ENCODE measurements at regions not wholly inside any gene's neighbourhood (a gene's known extent, or its start where the extent isn't known, plus 50 kb on each side); places are given as distances from the start of the nearest gene placed in this dataset. TPM values are rescaled to one million over a fixed set of nuclear protein-coding genes. Genes with fewer than 3 reads are reported as not detected.

DNA sequence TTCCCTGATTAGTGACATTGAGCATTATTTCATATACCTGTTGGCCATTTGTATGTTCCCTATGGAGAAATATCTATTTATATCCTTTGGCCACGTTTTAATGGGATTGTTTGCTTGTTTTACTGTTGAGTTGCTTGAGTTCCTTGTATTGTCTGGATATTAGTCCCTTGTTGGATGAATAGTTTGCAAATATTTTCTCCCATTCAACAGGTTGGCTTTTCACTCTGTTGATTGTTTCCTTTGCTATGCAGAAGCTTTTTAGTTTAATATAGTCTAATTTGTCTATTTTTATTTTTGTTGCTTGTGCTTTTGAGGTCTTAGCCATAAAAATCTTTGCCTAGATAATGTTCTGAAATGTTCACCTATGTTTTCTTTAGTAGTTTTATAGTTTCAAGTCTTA is 60.2 kb upstream of the HUWE1 start:
- H3K4me3 ChIP-seq (ENCODE audit: low read depth, low read length) = no peak overlapping the region
- no peak for DNase-seq (ENCODE audit: low read depth)
- TF ChIP-seq, protein P1, sequence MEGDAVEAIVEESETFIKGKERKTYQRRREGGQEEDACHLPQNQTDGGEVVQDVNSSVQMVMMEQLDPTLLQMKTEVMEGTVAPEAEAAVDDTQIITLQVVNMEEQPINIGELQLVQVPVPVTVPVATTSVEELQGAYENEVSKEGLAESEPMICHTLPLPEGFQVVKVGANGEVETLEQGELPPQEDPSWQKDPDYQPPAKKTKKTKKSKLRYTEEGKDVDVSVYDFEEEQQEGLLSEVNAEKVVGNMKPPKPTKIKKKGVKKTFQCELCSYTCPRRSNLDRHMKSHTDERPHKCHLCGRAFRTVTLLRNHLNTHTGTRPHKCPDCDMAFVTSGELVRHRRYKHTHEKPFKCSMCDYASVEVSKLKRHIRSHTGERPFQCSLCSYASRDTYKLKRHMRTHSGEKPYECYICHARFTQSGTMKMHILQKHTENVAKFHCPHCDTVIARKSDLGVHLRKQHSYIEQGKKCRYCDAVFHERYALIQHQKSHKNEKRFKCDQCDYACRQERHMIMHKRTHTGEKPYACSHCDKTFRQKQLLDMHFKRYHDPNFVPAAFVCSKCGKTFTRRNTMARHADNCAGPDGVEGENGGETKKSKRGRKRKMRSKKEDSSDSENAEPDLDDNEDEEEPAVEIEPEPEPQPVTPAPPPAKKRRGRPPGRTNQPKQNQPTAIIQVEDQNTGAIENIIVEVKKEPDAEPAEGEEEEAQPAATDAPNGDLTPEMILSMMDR (IDR thresholded peaks at IDR 0.05; ENCODE audit: insufficient read depth, low read depth, low read length) = no peak

DNA sequence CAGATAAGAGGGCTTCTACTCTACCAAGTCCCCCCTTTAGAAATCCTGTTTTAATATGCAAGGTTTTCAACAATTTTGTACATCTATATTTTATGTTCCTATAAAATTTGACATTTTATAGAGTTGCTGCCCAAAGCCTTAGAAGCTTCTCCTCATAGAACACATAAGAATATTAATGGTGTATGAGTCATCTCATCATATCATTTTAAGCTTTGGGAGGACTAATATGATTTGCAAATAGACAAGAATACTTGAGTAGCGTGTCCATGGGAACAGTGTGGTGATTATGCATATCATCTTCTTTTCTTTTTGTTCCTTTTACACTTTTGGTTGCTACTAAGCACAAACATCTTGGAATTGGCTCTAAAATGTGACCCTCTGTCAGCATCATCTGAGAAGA is 56.7 kb upstream of the HUWE1 start:
- no peak overlapping the region for H3K4me3 ChIP-seq (ENCODE audit: low read depth, low read length)
- TF ChIP-seq, protein P1 (IDR thresholded peaks at IDR 0.05; ENCODE audit: insufficient read depth, low read depth, low read length) = no peak
- DNase-seq (ENCODE audit: low read depth) = no peak

DNA sequence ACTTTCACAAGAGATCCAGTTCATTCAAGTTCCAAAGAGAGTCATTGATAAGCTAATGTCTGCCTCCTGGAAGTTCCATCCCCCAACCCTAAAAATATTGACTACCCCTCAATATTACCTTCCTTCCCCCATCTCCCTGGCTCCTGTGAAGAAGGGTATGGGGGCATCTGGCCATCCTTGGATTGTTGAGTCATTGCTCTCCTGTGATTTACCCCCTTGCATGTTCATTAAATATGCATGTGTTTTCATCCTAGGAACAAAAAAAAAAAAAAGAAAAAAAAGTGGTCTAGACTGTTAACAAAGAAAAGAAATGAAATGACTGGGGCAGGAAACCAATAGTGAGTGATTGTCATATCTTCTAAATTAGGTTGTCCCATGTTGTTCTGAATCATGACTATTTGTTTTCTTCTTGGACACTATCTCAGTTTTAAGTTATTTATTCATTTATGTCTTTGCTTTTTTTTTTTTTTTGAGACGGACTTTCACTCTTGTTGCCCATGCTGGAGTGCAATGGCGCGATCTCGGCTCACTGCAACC is 51.9 kb upstream of the HUWE1 start:
- TF ChIP-seq, protein P1 (IDR thresholded peaks at IDR 0.05; ENCODE audit: insufficient read depth, low read depth, low read length) = no peak
- DNase-seq (ENCODE audit: low read depth) = no peak
- H3K4me3 ChIP-seq (ENCODE audit: low read depth, low read length) = no peak overlapping the region

Small RNA genes lying in the stretch of these regions (small RNA-seq; reads per million reads assigned to genes)
- gene BX323845.1 (not detected), gene BX323845.2 (not detected)
